ENCODE measurements at regions not wholly inside any gene's neighbourhood (a gene's known extent, or its start where the extent isn't known, plus 50 kb on each side); places are given as distances from the start of the nearest gene placed in this dataset.
A peak's percentile ranks its signal among the peaks of the same experiment; 100 is the strongest.

GRCh38 chr12:34205401-34205800 lies 183.1 kb downstream of the ALG10 start:
- DNase-seq (ENCODE audit: low spot score), result no peak
- in situ Hi-C loops (cut with MboI; ENCODE audit: low sequenced_read_pairs, unreplicated experiment), result no loop called here
- TF ChIP-seq CTCF (IDR thresholded peaks at IDR 0.05; ENCODE audit: borderline replicate concordance, control extremely low read depth, extremely low read depth, insufficient read depth, missing control alignments), result no peak

- in situ Hi-C loops (cut with MboI; ENCODE audit: low sequenced_read_pairs, unreplicated experiment), result no loop called here
- DNase-seq (ENCODE audit: low spot score), result no peak
- TF ChIP-seq CTCF (IDR thresholded peaks at IDR 0.05; ENCODE audit: borderline replicate concordance, control extremely low read depth, extremely low read depth, insufficient read depth, missing control alignments), result no peak
Observed at GRCh38 chr12:34206061-34206785, 183.9 kb downstream of the ALG10 start.

- in situ Hi-C loops (cut with MboI; ENCODE audit: low sequenced_read_pairs, unreplicated experiment), result no loop called here
- no peak for TF ChIP-seq CTCF (IDR thresholded peaks at IDR 0.05; ENCODE audit: borderline replicate concordance, control extremely low read depth, extremely low read depth, insufficient read depth, missing control alignments)
- DNase-seq (ENCODE audit: low spot score), result no peak
Observed at GRCh38 chr12:34207858-34208257, 185.6 kb downstream of the ALG10 start.

GRCh38 chr12:34208331-34209258 lies 186.3 kb downstream of the ALG10 start:
- DNase-seq (ENCODE audit: low spot score), result peak; percentile 32
- in situ Hi-C loops (cut with MboI; ENCODE audit: low sequenced_read_pairs, unreplicated experiment), result no loop called here
- no peak for TF ChIP-seq CTCF (IDR thresholded peaks at IDR 0.05; ENCODE audit: borderline replicate concordance, control extremely low read depth, extremely low read depth, insufficient read depth, missing control alignments)

GRCh38 chr12:34209259-34209835 lies 187.1 kb downstream of the ALG10 start:
- TF ChIP-seq CTCF (IDR thresholded peaks at IDR 0.05; ENCODE audit: borderline replicate concordance, control extremely low read depth, extremely low read depth, insufficient read depth, missing control alignments), result no peak
- in situ Hi-C loops (cut with MboI; ENCODE audit: low sequenced_read_pairs, unreplicated experiment), result no loop called here
- peak; percentile 21 for DNase-seq (ENCODE audit: low spot score)

- in situ Hi-C loops (cut with MboI; ENCODE audit: low sequenced_read_pairs, unreplicated experiment), result loop anchor here (10.0 kb wide), 1 partner anchor 85 kb away; no protein-coding TSS in a partner anchor
- TF ChIP-seq CTCF (IDR thresholded peaks at IDR 0.05; ENCODE audit: borderline replicate concordance, control extremely low read depth, extremely low read depth, insufficient read depth, missing control alignments), result no peak
- DNase-seq (ENCODE audit: low spot score), result no peak
Observed at GRCh38 chr12:34210183-34210582, 187.9 kb downstream of the ALG10 start.
